ENCODE measurements at regions not wholly inside any gene's neighbourhood (a gene's known extent, or its start where the extent isn't known, plus 50 kb on each side); places are given as distances from the start of the nearest gene placed in this dataset.

DNA sequence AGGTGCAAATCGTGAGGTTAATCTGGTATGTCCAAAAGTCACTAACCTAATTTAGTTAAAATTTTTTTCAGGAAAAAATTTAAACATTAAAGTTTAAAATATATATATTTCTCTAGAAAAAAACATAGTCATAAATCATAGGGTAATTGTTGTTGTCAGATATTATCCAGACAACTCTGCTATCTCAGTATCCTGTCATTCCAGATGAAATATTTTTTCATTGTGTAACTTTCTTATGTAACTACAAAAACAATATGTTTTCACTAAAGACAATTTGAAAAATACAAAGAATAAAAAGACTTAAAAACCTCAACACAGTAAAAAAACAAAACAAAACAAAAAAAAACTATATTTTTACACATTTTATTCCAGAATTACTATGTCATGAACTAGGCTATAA lies 57.6 kb downstream of the TENT5A start:
- H3K79me2 ChIP-seq (ENCODE audit: insufficient read depth, low read length): no peaks in the 10 kb centered on the region
- no peaks in the 10 kb centered on the region for H3K9me3 ChIP-seq (ENCODE audit: low read length)
- no peaks in the 10 kb centered on the region for H3F3A ChIP-seq (ENCODE audit: insufficient read depth, low read length)
- TF ChIP-seq, protein P1, sequence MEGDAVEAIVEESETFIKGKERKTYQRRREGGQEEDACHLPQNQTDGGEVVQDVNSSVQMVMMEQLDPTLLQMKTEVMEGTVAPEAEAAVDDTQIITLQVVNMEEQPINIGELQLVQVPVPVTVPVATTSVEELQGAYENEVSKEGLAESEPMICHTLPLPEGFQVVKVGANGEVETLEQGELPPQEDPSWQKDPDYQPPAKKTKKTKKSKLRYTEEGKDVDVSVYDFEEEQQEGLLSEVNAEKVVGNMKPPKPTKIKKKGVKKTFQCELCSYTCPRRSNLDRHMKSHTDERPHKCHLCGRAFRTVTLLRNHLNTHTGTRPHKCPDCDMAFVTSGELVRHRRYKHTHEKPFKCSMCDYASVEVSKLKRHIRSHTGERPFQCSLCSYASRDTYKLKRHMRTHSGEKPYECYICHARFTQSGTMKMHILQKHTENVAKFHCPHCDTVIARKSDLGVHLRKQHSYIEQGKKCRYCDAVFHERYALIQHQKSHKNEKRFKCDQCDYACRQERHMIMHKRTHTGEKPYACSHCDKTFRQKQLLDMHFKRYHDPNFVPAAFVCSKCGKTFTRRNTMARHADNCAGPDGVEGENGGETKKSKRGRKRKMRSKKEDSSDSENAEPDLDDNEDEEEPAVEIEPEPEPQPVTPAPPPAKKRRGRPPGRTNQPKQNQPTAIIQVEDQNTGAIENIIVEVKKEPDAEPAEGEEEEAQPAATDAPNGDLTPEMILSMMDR (IDR thresholded peaks at IDR 0.05; ENCODE audit: low read length): no peak
- no peak for TF ChIP-seq EZH2 (IDR thresholded peaks at IDR 0.05; ENCODE audit: borderline replicate concordance, low read length)
- no peaks in the 10 kb centered on the region for H3K4me1 ChIP-seq (ENCODE audit: insufficient read depth, low read length, severe bottlenecking)
- no peak overlapping the region for H2AFZ ChIP-seq (ENCODE audit: low read length)
- H3K9ac ChIP-seq (ENCODE audit: low read length): no peak overlapping the region
- no peaks in the 10 kb centered on the region for H3K27me3 ChIP-seq (ENCODE audit: insufficient read depth, low read length)
- no peak overlapping the region for H3K4me3 ChIP-seq (ENCODE audit: low read depth, low read length, poor library complexity, severe bottlenecking)
- no peaks in the 10 kb centered on the region for H4K20me1 ChIP-seq (ENCODE audit: insufficient read depth, low read length)
- no peak overlapping the region for H3K27ac ChIP-seq (ENCODE audit: low read depth, low read length, poor library complexity, severe bottlenecking)
- H3K9me2 ChIP-seq (ENCODE audit: low read depth, low read length): no peaks in the 10 kb centered on the region
- no peak overlapping the region for H3K4me2 ChIP-seq (ENCODE audit: low read length)
- no peaks in the 10 kb centered on the region for H3K36me3 ChIP-seq (ENCODE audit: insufficient read depth, low read length)

DNA sequence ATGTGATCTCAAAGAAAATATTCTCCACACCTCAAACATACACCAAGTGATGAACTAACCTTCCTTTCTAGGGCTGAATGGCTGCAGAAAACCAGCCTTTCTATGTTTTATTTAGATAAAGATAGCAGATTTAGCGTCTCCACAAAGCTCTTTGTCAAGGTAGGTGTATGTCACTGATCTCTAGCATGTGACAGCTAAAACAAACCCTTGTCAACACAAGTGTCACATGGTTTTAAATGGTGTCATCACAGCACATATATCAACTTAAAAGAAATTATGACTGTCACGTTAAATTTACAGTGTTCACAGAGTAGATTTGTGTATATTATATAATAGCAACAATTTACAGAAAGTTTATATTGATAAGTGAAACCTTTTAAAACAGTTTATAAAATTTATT lies 58.3 kb downstream of the TENT5A start:
- H3K9ac ChIP-seq (ENCODE audit: low read length): no peak overlapping the region
- TF ChIP-seq, protein P1 (IDR thresholded peaks at IDR 0.05; ENCODE audit: low read length): no peak
- no peak for TF ChIP-seq EZH2 (IDR thresholded peaks at IDR 0.05; ENCODE audit: borderline replicate concordance, low read length)
- H3K27ac ChIP-seq (ENCODE audit: low read depth, low read length, poor library complexity, severe bottlenecking): no peak overlapping the region
- no peaks in the 10 kb centered on the region for H3K4me1 ChIP-seq (ENCODE audit: insufficient read depth, low read length, severe bottlenecking)
- no peaks in the 10 kb centered on the region for H3K79me2 ChIP-seq (ENCODE audit: insufficient read depth, low read length)
- H3F3A ChIP-seq (ENCODE audit: insufficient read depth, low read length): no peaks in the 10 kb centered on the region
- no peaks in the 10 kb centered on the region for H3K36me3 ChIP-seq (ENCODE audit: insufficient read depth, low read length)
- H4K20me1 ChIP-seq (ENCODE audit: insufficient read depth, low read length): no peaks in the 10 kb centered on the region
- no peak overlapping the region for H2AFZ ChIP-seq (ENCODE audit: low read length)
- H3K4me2 ChIP-seq (ENCODE audit: low read length): no peak overlapping the region
- H3K9me3 ChIP-seq (ENCODE audit: low read length): no peaks in the 10 kb centered on the region
- H3K9me2 ChIP-seq (ENCODE audit: low read depth, low read length): no peaks in the 10 kb centered on the region
- no peak overlapping the region for H3K4me3 ChIP-seq (ENCODE audit: low read depth, low read length, poor library complexity, severe bottlenecking)
- H3K27me3 ChIP-seq (ENCODE audit: insufficient read depth, low read length): no peaks in the 10 kb centered on the region

DNA sequence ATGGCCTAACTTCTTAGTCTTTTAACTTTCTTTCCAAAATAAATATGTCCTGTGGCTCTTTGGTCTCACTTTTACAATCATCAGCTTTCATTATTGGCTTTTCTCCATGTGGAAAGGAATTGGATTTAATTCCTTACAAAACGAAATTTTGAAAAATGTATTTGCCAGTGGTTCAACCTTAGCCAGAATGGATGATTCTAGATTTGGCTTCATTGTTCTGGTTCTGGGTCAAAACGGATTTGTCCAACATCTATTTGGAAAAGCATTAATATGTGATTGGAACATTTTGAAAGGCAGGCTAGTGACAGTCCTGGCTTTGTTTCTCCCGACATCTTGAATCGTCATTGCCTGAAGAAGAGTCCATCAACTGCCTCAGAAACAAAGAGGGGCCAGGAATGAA lies 59.2 kb downstream of the TENT5A start:
- Histone ChIP-seq H3K9ac (ENCODE audit: low read length) (no peak overlapping the region), H3K9me3 (ENCODE audit: low read length) (no peaks in the 10 kb centered on the region), H3K36me3 (ENCODE audit: insufficient read depth, low read length) (no peaks in the 10 kb centered on the region), H3K9me2 (ENCODE audit: low read depth, low read length) (no peaks in the 10 kb centered on the region), H3K27me3 (ENCODE audit: insufficient read depth, low read length) (no peaks in the 10 kb centered on the region), H4K20me1 (ENCODE audit: insufficient read depth, low read length) (no peaks in the 10 kb centered on the region), H2AFZ (ENCODE audit: low read length) (no peak overlapping the region), H3K4me1 (ENCODE audit: insufficient read depth, low read length, severe bottlenecking) (no peaks in the 10 kb centered on the region), H3F3A (ENCODE audit: insufficient read depth, low read length) (no peaks in the 10 kb centered on the region), H3K79me2 (ENCODE audit: insufficient read depth, low read length) (no peaks in the 10 kb centered on the region), H3K4me3 (ENCODE audit: low read depth, low read length, poor library complexity, severe bottlenecking) (no peak overlapping the region), H3K27ac (ENCODE audit: low read depth, low read length, poor library complexity, severe bottlenecking) (no peak overlapping the region), H3K4me2 (ENCODE audit: low read length) (no peak overlapping the region)
- TF ChIP-seq, protein P1 (IDR thresholded peaks at IDR 0.05; ENCODE audit: low read length): no peak
- no peak for TF ChIP-seq EZH2 (IDR thresholded peaks at IDR 0.05; ENCODE audit: borderline replicate concordance, low read length)

All from OCI-LY1 (cell line).